ENCODE measurements at regions not wholly inside any gene's neighbourhood (a gene's known extent, or its start where the extent isn't known, plus 50 kb on each side); places are given as distances from the start of the nearest gene placed in this dataset.

- TF ChIP-seq, protein P1, sequence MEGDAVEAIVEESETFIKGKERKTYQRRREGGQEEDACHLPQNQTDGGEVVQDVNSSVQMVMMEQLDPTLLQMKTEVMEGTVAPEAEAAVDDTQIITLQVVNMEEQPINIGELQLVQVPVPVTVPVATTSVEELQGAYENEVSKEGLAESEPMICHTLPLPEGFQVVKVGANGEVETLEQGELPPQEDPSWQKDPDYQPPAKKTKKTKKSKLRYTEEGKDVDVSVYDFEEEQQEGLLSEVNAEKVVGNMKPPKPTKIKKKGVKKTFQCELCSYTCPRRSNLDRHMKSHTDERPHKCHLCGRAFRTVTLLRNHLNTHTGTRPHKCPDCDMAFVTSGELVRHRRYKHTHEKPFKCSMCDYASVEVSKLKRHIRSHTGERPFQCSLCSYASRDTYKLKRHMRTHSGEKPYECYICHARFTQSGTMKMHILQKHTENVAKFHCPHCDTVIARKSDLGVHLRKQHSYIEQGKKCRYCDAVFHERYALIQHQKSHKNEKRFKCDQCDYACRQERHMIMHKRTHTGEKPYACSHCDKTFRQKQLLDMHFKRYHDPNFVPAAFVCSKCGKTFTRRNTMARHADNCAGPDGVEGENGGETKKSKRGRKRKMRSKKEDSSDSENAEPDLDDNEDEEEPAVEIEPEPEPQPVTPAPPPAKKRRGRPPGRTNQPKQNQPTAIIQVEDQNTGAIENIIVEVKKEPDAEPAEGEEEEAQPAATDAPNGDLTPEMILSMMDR (IDR thresholded peaks at IDR 0.05; ENCODE audit: low read depth, low read length), result no peak
- H3K36me3 ChIP-seq, result no peaks in the 10 kb centered on the region
- no peaks in the 10 kb centered on the region for H3K9me3 ChIP-seq (ENCODE audit: severe bottlenecking)
- DNase-seq, result no peak
- peaks cover 23% of the 10 kb centered on the region for H3K27me3 ChIP-seq (ENCODE audit: insufficient read depth, low read depth, severe bottlenecking)
- H3K4me3 ChIP-seq (ENCODE audit: low read depth, low read length), result no peak overlapping the region
- no peak overlapping the region for H3K27ac ChIP-seq
Observed at GRCh38 chr6:86142326-86142725, 499.6 kb upstream of the SYNCRIP start.

GRCh38 chr6:86128130-86128814, 485.6 kb upstream of the SYNCRIP start:
- Histone ChIP-seq H3K4me3 (ENCODE audit: low read depth, low read length) (no peak overlapping the region), H3K36me3 (no peaks in the 10 kb centered on the region), H3K27ac (no peak overlapping the region), H3K9me3 (ENCODE audit: severe bottlenecking) (no peaks in the 10 kb centered on the region), H3K27me3 (ENCODE audit: insufficient read depth, low read depth, severe bottlenecking) (peaks cover 3% of the 10 kb centered on the region)
- TF ChIP-seq, protein P1 (IDR thresholded peaks at IDR 0.05; ENCODE audit: low read depth, low read length), result no peak
- no peak for DNase-seq

- H3K27ac ChIP-seq, result no peak overlapping the region
- no peaks in the 10 kb centered on the region for H3K9me3 ChIP-seq (ENCODE audit: severe bottlenecking)
- H3K36me3 ChIP-seq, result no peaks in the 10 kb centered on the region
- peaks cover 6% of the 10 kb centered on the region for H3K27me3 ChIP-seq (ENCODE audit: insufficient read depth, low read depth, severe bottlenecking)
- no peak overlapping the region for H3K4me3 ChIP-seq (ENCODE audit: low read depth, low read length)
- TF ChIP-seq, protein P1 (IDR thresholded peaks at IDR 0.05; ENCODE audit: low read depth, low read length), result no peak
- DNase-seq, result no peak
Observed at GRCh38 chr6:86122086-86122485, 479.4 kb upstream of the SYNCRIP start.

DNA sequence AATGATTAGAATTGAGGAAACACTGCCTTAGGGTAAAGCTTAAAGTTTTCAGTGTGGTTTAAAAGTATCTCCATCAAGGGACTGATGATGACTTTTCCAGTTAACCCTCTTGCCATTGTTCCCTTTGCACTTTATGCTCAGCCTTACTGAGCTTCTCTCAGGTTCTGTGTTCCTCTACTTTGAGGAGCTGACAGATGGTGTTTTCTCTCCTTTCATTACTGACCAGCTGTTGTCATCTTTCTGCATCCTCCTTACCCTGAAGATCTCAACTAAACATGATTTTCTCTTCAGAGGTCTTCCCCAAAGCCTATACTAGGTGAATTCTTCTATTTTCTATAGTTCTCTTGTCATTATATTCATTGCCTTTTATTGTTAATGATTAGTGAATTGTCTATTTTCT, 475.6 kb upstream of the SYNCRIP start:
- H3K27ac ChIP-seq, result no peak overlapping the region
- no peaks in the 10 kb centered on the region for H3K36me3 ChIP-seq
- peaks cover 3% of the 10 kb centered on the region for H3K27me3 ChIP-seq (ENCODE audit: insufficient read depth, low read depth, severe bottlenecking)
- no peak for DNase-seq
- no peaks in the 10 kb centered on the region for H3K9me3 ChIP-seq (ENCODE audit: severe bottlenecking)
- TF ChIP-seq, protein P1 (IDR thresholded peaks at IDR 0.05; ENCODE audit: low read depth, low read length), result no peak
- no peak overlapping the region for H3K4me3 ChIP-seq (ENCODE audit: low read depth, low read length)

- H3K27ac ChIP-seq, result no peak overlapping the region
- H3K9me3 ChIP-seq (ENCODE audit: severe bottlenecking), result no peaks in the 10 kb centered on the region
- peaks cover 6% of the 10 kb centered on the region for H3K27me3 ChIP-seq (ENCODE audit: insufficient read depth, low read depth, severe bottlenecking)
- TF ChIP-seq, protein P1 (IDR thresholded peaks at IDR 0.05; ENCODE audit: low read depth, low read length), result no peak
- no peak for DNase-seq
- H3K4me3 ChIP-seq (ENCODE audit: low read depth, low read length), result no peak overlapping the region
- no peaks in the 10 kb centered on the region for H3K36me3 ChIP-seq
Observed at GRCh38 chr6:86107985-86108384, 465.3 kb upstream of the SYNCRIP start.

GRCh38 chr6:86087954-86088353, 445.3 kb upstream of the SYNCRIP start:
- Histone ChIP-seq H3K9me3 (ENCODE audit: severe bottlenecking) (no peaks in the 10 kb centered on the region), H3K4me3 (ENCODE audit: low read depth, low read length) (no peak overlapping the region), H3K27ac (no peak overlapping the region), H3K36me3 (no peaks in the 10 kb centered on the region), H3K27me3 (ENCODE audit: insufficient read depth, low read depth, severe bottlenecking) (peaks cover 28% of the 10 kb centered on the region)
- no peak for DNase-seq
- TF ChIP-seq, protein P1 (IDR thresholded peaks at IDR 0.05; ENCODE audit: low read depth, low read length), result no peak

Measured in WERI-Rb-1 (cell line).